GM12878 (cell line): ENCODE measurements at regions not wholly inside any gene's neighbourhood (a gene's known extent, or its start where the extent isn't known, plus 50 kb on each side); places are given as distances from the start of the nearest gene placed in this dataset.

Experiments used
- ATAC-seq: fragments of 200-7000 bp; cut with Tn5 transposase; 3 replicates; pipeline ENCODE4 v1.9.1; 2020; ENCODE audit warnings: mild to moderate bottlenecking, moderate library complexity
- BruUV-seq: library from RNA; stranded (reverse); fragments of 400-500 nt; replicated peaks from 2 replicates; lab custom pipeline; 2021; lab: Mats Ljungman, UMichigan
- CTCF ChIA-PET: fragments of 300-600 bp; sonication (Branson Sonifier 250); formaldehyde crosslinking; extraction: SDS; loops from one replicate; lab custom pipeline; 2021; ENCODE audit warnings: inconsistent platforms; lab: Yijun Ruan, JAX
- POLR2A ChIA-PET: fragments of 350-600 bp; formaldehyde crosslinking; extraction: SDS; loops from one replicate; lab custom pipeline; 2021; ENCODE audit warnings: inconsistent platforms; lab: Charles Lee
- RAD21 ChIA-PET: fragments of 300-600 bp; sonication (Branson Sonifier 250); formaldehyde crosslinking; loops from one replicate; lab custom pipeline; 2023; ENCODE audit warnings: antibody characterized with exemption; ENCODE audit not compliant: unreplicated experiment; lab: Charles Lee
- SMC1A ChIA-PET: fragments of 300-600 bp; sonication (Branson Sonifier 250); formaldehyde crosslinking; loops from one replicate; lab custom pipeline; 2023; ENCODE audit not compliant: unreplicated experiment, uncharacterized antibody; lab: Charles Lee
- DNase-seq: peaks from one replicate; pipeline ENCODE4 v3.0.0-alpha.2; 2011; ENCODE audit warnings: low read depth, low spot score
- FAIRE-seq: peaks from 3 replicates; lab custom pipeline; 2011; peaks lifted over from hg19 to GRCh38; lab: Jason Lieb, UNC
- H2AFZ ChIP-seq: 2 replicates; pipeline ENCODE4 v1.6.0; 2011; ENCODE audit warnings: low read depth, low read length, control low read depth; ENCODE audit not compliant: control insufficient read depth
- H3K27ac ChIP-seq: 2 replicates; pipeline ENCODE4 v1.5.1; 2011; ENCODE audit warnings: control low read depth; ENCODE audit not compliant: control insufficient read depth, insufficient read depth
- H3K27me3 ChIP-seq, 2 experiments: replicated peaks in 1 of 2; 2 replicates each; pipeline versions ENCODE4 v1.6.0 to v1.6.1; 2011; ENCODE audit warnings: low read length in 1 of 2; ENCODE audit not compliant: control insufficient read depth in 2 of 2, insufficient read depth in 2 of 2
- H3K36me3 ChIP-seq, 2 experiments: 2 replicates each; pipeline ENCODE4 v1.5.1; 2011; ENCODE audit warnings: low read length in 1 of 2; ENCODE audit not compliant: control insufficient read depth in 2 of 2, insufficient read depth in 2 of 2
- H3K4me1 ChIP-seq: 2 replicates; pipeline ENCODE4 v1.6.1; 2011; ENCODE audit warnings: mild to moderate bottlenecking, low read length, moderate library complexity, mixed read lengths; ENCODE audit not compliant: control insufficient read depth, insufficient read depth
- H3K4me2 ChIP-seq: 2 replicates; pipeline ENCODE4 v1.6.0; 2011; ENCODE audit warnings: control low read depth; ENCODE audit not compliant: control insufficient read depth, insufficient read depth
- H3K4me3 ChIP-seq: fragments of 200-600 bp; sonication (generic); 2 replicates; pipeline ENCODE4 v1.5.1; 2016
- H3K79me2 ChIP-seq: 2 replicates; pipeline ENCODE4 v1.6.0; 2011; ENCODE audit warnings: low read length; ENCODE audit not compliant: control insufficient read depth, insufficient read depth
- H3K9ac ChIP-seq: 2 replicates; pipeline ENCODE4 v1.8.0; 2011; ENCODE audit warnings: low read length, control low read depth, mixed read lengths; ENCODE audit not compliant: control insufficient read depth, insufficient read depth
- H3K9me3 ChIP-seq: replicated peaks from 3 replicates; pipeline ENCODE4 v1.5.1; 2011; ENCODE audit warnings: mild to moderate bottlenecking, low read length; ENCODE audit not compliant: control insufficient read depth, insufficient read depth
- H4K20me1 ChIP-seq: 2 replicates; pipeline ENCODE4 v1.6.0; 2011; ENCODE audit not compliant: control insufficient read depth, insufficient read depth
- EP300 ChIP-seq, 2 experiments: fragments of 150-350 bp in 1 of 2; IDR thresholded peaks; 2 replicates each; pipeline ENCODE4 v1.6.1; 2011 to 2012; ENCODE audit warnings: low read depth in 2 of 2, low read length in 2 of 2, borderline replicate concordance in 1 of 2, improper control_type of control experiment in 1 of 2, inconsistent platforms in 1 of 2; ENCODE audit not compliant: control insufficient read depth in 1 of 2
- ESRRA ChIP-seq: IDR thresholded peaks from 2 replicates; pipeline ENCODE4 v1.6.1; 2012; ENCODE audit warnings: mild to moderate bottlenecking, low read length, improper control_type of control experiment
- IRF5 ChIP-seq: fragments of 450-650 bp; IDR thresholded peaks from 2 replicates; pipeline ENCODE4 v1.6.1; 2017; ENCODE audit warnings: borderline replicate concordance
- NBN ChIP-seq: fragments of 450-650 bp; IDR thresholded peaks from 2 replicates; pipeline ENCODE4 v1.6.1; 2016
- NFYB ChIP-seq: IDR thresholded peaks from 2 replicates; pipeline ENCODE4 v1.6.1; 2011; ENCODE audit warnings: low read depth, mild to moderate bottlenecking, low read length, improper control_type of control experiment, moderate library complexity; ENCODE audit not compliant: insufficient read depth
- RAD21 ChIP-seq: IDR thresholded peaks from 2 replicates; pipeline ENCODE4 v1.6.1; 2011; ENCODE audit warnings: mild to moderate bottlenecking, low read depth, low read length, moderate library complexity; ENCODE audit not compliant: insufficient read depth
- SMC3 ChIP-seq: IDR thresholded peaks from 2 replicates; pipeline ENCODE4 v1.6.1; 2011; ENCODE audit warnings: low read length, improper control_type of control experiment, borderline replicate concordance
- ZBED1 ChIP-seq: IDR thresholded peaks from 2 replicates; pipeline ENCODE4 v1.6.1; 2016; ENCODE audit warnings: borderline replicate concordance
- ZSCAN29 ChIP-seq: fragments of 450-650 bp; IDR thresholded peaks from 2 replicates; pipeline ENCODE4 v1.6.1; 2017; ENCODE audit warnings: mild to moderate bottlenecking, moderate library complexity
- WGBS: methylation state at CpG from one replicate; pipeline ENCODE4 v1.1.6; 2016; ENCODE audit warnings: low lambda C conversion rate; ENCODE audit not compliant: insufficient replicate concordance, insufficient coverage; ENCODE audit errors: missing lambda C conversion rate; 5-methylcytosine and 5-hydroxymethylcytosine counted together
- in situ Hi-C: fragments of 300-500 bp; cut with MboI; formaldehyde crosslinking; loops from 9 replicates; pipeline ENCODE4 v1.14.3; 2018; ENCODE audit warnings: mixed read lengths
- intact Hi-C: fragments of 100-400 bp; cut with micrococcal nuclease; formaldehyde crosslinking; loops from one replicate; pipeline ENCODE4 v1.14.2; 2022; ENCODE audit not compliant: unreplicated experiment
- TF ChIP-seq, protein P1 (sequence below): fragments of 450-650 bp; IDR thresholded peaks from 2 replicates; pipeline ENCODE4 v1.6.1; 2017; ENCODE audit warnings: mild to moderate bottlenecking, moderate library complexity
- TF ChIP-seq, protein P2 (sequence below): IDR thresholded peaks from 2 replicates; pipeline ENCODE4 v1.6.1; 2011; ENCODE audit warnings: low read depth, low read length, improper control_type of control experiment, borderline replicate concordance
- TF ChIP-seq, protein P3 (sequence below): IDR thresholded peaks from 2 replicates; pipeline ENCODE4 v1.6.1; 2011; ENCODE audit warnings: low read depth, mild to moderate bottlenecking, low read length, moderate library complexity, borderline replicate concordance; ENCODE audit errors: extremely low read depth

DNA sequence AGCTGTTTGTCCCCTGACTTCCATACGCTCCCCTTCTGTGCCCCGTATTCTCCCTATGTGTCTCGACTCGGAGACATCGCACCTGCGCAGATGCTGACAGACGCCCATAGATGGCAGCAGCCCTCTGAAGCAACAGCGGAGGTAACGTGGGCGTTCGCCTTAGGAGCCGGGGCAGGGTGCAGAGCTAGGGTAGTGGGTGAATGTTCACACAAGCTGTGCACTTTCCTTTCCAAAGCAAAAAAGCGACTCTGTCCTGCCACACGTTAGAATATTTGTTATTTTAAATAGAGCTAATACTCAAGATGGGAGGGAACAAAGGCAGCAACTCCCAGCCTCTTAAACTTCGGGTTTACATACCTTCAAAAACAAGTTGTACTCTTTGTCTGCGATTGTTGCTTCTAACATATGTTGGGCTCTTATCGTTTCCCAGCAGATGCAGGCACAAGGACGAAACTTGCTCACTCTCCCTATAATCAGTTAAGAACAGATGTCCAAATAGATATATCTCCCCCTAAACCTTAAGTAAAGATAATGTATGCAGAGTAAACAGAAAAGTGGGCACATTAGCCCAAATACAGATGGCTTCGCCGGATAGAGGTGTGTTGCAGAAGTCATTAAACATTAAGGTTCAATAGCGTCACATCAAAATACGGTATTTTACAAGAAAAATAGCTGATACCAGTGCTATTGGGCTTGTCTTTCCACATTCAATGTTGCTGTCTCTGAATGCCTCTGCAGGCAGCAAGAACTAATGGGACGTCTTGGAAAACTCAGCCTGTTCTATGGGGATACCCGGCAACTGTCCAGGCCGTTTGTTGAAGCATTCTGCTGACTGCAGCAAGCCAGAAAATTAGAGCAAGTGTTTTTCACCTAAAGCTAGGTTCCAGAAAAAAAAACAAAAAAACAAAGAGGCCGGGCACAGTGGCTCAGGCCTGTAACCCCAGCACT, 340.3 kb upstream of the PRKCQ start (continued):
- TF ChIP-seq, protein P1, sequence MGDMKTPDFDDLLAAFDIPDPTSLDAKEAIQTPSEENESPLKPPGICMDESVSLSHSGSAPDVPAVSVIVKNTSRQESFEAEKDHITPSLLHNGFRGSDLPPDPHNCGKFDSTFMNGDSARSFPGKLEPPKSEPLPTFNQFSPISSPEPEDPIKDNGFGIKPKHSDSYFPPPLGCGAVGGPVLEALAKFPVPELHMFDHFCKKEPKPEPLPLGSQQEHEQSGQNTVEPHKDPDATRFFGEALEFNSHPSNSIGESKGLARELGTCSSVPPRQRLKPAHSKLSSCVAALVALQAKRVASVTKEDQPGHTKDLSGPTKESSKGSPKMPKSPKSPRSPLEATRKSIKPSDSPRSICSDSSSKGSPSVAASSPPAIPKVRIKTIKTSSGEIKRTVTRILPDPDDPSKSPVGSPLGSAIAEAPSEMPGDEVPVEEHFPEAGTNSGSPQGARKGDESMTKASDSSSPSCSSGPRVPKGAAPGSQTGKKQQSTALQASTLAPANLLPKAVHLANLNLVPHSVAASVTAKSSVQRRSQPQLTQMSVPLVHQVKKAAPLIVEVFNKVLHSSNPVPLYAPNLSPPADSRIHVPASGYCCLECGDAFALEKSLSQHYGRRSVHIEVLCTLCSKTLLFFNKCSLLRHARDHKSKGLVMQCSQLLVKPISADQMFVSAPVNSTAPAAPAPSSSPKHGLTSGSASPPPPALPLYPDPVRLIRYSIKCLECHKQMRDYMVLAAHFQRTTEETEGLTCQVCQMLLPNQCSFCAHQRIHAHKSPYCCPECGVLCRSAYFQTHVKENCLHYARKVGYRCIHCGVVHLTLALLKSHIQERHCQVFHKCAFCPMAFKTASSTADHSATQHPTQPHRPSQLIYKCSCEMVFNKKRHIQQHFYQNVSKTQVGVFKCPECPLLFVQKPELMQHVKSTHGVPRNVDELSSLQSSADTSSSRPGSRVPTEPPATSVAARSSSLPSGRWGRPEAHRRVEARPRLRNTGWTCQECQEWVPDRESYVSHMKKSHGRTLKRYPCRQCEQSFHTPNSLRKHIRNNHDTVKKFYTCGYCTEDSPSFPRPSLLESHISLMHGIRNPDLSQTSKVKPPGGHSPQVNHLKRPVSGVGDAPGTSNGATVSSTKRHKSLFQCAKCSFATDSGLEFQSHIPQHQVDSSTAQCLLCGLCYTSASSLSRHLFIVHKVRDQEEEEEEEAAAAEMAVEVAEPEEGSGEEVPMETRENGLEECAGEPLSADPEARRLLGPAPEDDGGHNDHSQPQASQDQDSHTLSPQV: no peak
- peak; percentile 69; the same call in 1 of the 2 replicates for TF ChIP-seq SMC3

DNA sequence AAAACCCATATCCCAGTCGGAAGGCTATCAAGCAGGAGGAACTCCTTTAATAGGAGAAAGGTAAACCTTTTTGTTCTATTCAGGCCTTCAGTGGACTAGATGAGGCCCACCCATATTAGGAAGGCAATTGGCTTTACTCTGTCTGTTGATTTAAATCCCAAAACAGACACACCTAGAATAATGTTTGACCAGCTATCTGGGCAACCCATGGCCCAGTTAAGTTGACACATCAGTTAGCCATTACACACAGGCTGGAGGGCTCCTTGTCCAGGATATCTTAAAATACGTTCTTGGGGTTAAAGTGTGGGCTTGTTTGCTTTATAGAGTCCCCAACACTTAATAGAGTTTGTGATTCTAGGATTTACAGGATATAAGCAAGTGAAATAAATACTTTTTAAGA, 339.0 kb upstream of the PRKCQ start:
- H3K9me3 ChIP-seq: no peaks in the 10 kb centered on the region
- ChIA-PET RAD21 (interaction anchor here (1.6 to 2.3 kb wide), 3 partner anchors 38 to 768 kb away, joined by 4 to 8 read pairs (median 5); no protein-coding TSS in a partner anchor), POLR2A (no interaction called here), SMC1A (interaction anchor here (0.9 to 3.7 kb wide), 14 partner anchors 8 to 499 kb away, joined by 3 to 25 read pairs (median 4); partner anchors contain the start of gene SFMBT2), CTCF (interaction anchor here (0.8 to 4.9 kb wide), 26 partner anchors 8 to 768 kb away, joined by 3 to 51 read pairs (median 4); no protein-coding TSS in a partner anchor)
- H4K20me1 ChIP-seq: no peaks in the 10 kb centered on the region
- H2AFZ ChIP-seq: no peak overlapping the region
- H3K4me3 ChIP-seq: no peak overlapping the region
- 79% methylated on average over 2 of the region's 2 CpGs for WGBS
- H3K36me3 ChIP-seq: no peaks in the 10 kb centered on the region
- no peak for ATAC-seq
- intact Hi-C loops: no loop called here
- H3K27me3 ChIP-seq: 0 out of 4 replicates have a peak, but pooled peaks cover 0 to 4% of the 10 kb centered on the region in 2 experiments
- no peak overlapping the region for H3K9ac ChIP-seq
- FAIRE-seq: no peak
- no peak for DNase-seq
- H3K27ac ChIP-seq: no peak overlapping the region
- in situ Hi-C loops: no loop called here
- no peak overlapping the region for H3K4me2 ChIP-seq
- H3K4me1 ChIP-seq: no peaks in the 10 kb centered on the region; the same call in none of the 2 replicates
- BruUV-seq: no TSS peak
- no peaks in the 10 kb centered on the region for H3K79me2 ChIP-seq
- TF ChIP-seq NFYB (no peak), NBN (no peak), ZBED1 (no peak), IRF5 (no peak), EP300 (IDR thresholded peaks at IDR 0.05; ENCODE audit: borderline replicate concordance in 1 of 2, control insufficient read depth in 1 of 2, low read depth in 2 of 2, low read length in 2 of 2) (no peak), ESRRA (no peak), ZSCAN29 (no peak), RAD21 (no peak)
- TF ChIP-seq, protein P2, sequence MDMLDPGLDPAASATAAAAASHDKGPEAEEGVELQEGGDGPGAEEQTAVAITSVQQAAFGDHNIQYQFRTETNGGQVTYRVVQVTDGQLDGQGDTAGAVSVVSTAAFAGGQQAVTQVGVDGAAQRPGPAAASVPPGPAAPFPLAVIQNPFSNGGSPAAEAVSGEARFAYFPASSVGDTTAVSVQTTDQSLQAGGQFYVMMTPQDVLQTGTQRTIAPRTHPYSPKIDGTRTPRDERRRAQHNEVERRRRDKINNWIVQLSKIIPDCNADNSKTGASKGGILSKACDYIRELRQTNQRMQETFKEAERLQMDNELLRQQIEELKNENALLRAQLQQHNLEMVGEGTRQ: no peak
- TF ChIP-seq, protein P3, sequence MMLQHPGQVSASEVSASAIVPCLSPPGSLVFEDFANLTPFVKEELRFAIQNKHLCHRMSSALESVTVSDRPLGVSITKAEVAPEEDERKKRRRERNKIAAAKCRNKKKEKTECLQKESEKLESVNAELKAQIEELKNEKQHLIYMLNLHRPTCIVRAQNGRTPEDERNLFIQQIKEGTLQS: no peak
